HG03469 (cell line): ENCODE measurements at regions not wholly inside any gene's neighbourhood (a gene's known extent, or its start where the extent isn't known, plus 50 kb on each side); places are given as distances from the start of the nearest gene placed in this dataset.
"Not testable (repeated sequence)": the region's sequence is repeated elsewhere in the genome, so short reads cannot be mapped to it uniquely, and the experiment has no call there.

Experiments
- ATAC-seq: cut with Tn5 transposase; IDR thresholded peaks from one replicate; pipeline ENCODE4 v1.9.1; 2021; ENCODE audit warnings: mild to moderate bottlenecking, moderate library complexity, moderate number of reproducible peaks; ENCODE audit not compliant: unreplicated experiment

GRCh38 chr10:31186225-31187000 lies 132.6 kb upstream of the ZEB1 start:
- no peak for ATAC-seq

- no peak for ATAC-seq
These were observed 131.8 kb upstream of the ZEB1 start for GRCh38 chr10:31187182-31187581.

- ATAC-seq = no peak
These were observed 131.3 kb upstream of the ZEB1 start for GRCh38 chr10:31187607-31188210.

- ATAC-seq = no peak
These were observed 130.1 kb upstream of the ZEB1 start for GRCh38 chr10:31188792-31189406.

GRCh38 chr10:31190488-31190887 lies 128.5 kb upstream of the ZEB1 start:
- no peak for ATAC-seq

GRCh38 chr10:31192475-31192874 lies 126.5 kb upstream of the ZEB1 start:
- no peak for ATAC-seq

- ATAC-seq = no peak
These were observed 124.0 kb upstream of the ZEB1 start for GRCh38 chr10:31194986-31195385.

GRCh38 chr10:31197886-31198285 lies 121.1 kb upstream of the ZEB1 start:
- ATAC-seq = no peak

GRCh38 chr10:31204090-31204489 lies 114.9 kb upstream of the ZEB1 start:
- ATAC-seq = no peak

- no peak for ATAC-seq
These were observed 111.4 kb upstream of the ZEB1 start for GRCh38 chr10:31207636-31208035.

GRCh38 chr10:31209478-31209877 lies 109.5 kb upstream of the ZEB1 start:
- no peak for ATAC-seq

GRCh38 chr10:31210190-31210589 lies 108.8 kb upstream of the ZEB1 start:
- no peak for ATAC-seq

GRCh38 chr10:31213959-31214358 lies 105.1 kb upstream of the ZEB1 start:
- no peak for ATAC-seq

- ATAC-seq = no peak
These were observed 104.0 kb upstream of the ZEB1 start for GRCh38 chr10:31215052-31215451.

GRCh38 chr10:31219306-31219705 lies 99.7 kb upstream of the ZEB1 start:
- ATAC-seq = no peak

GRCh38 chr10:31228780-31229179 lies 90.2 kb upstream of the ZEB1 start:
- not testable (repeated sequence) for ATAC-seq

GRCh38 chr10:31239961-31240360 lies 79.1 kb upstream of the ZEB1 start:
- no peak for ATAC-seq

GRCh38 chr10:31242902-31243301 lies 76.1 kb upstream of the ZEB1 start:
- no peak for ATAC-seq

- ATAC-seq = not testable (repeated sequence)
These were observed 67.9 kb upstream of the ZEB1 start for GRCh38 chr10:31251118-31251517.

GRCh38 chr10:31253237-31253636 lies 65.8 kb upstream of the ZEB1 start:
- ATAC-seq = no peak

- no peak for ATAC-seq
These were observed 57.3 kb upstream of the ZEB1 start for GRCh38 chr10:31261511-31262311.
